ENCODE measurements at regions not wholly inside any gene's neighbourhood (a gene's known extent, or its start where the extent isn't known, plus 50 kb on each side); places are given as distances from the start of the nearest gene placed in this dataset.

- TF ChIP-seq CTCF (IDR thresholded peaks at IDR 0.05; ENCODE audit: insufficient read depth, low read depth, low read length) (no peak), EZH2 (IDR thresholded peaks at IDR 0.05; ENCODE audit: insufficient read depth, low read length) (no peak)
Measured at GRCh38 chr4:98748609-98749008, 90.2 kb upstream of the TSPAN5 start.
